Panc1 (cell line): ENCODE measurements at regions not wholly inside any gene's neighbourhood (a gene's known extent, or its start where the extent isn't known, plus 50 kb on each side); places are given as distances from the start of the nearest gene placed in this dataset.

Experiments
- TCF7L2 ChIP-seq: IDR thresholded peaks from 2 replicates; pipeline ENCODE4 v1.6.1; 2011; ENCODE audit warnings: mild to moderate bottlenecking, low read depth, low read length, inconsistent platforms
- TF ChIP-seq, protein P1 (sequence below): fragments of 450-650 bp; IDR thresholded peaks from 2 replicates; pipeline ENCODE4 v1.5.1; 2017; ENCODE audit warnings: mild to moderate bottlenecking
- TF ChIP-seq, protein P2 (sequence below), 2 experiments: IDR thresholded peaks; 2 replicates each; pipeline ENCODE4 v1.6.1; 2011 to 2012; ENCODE audit warnings: low read depth in 2 of 2, control low read depth in 1 of 2, low read length in 1 of 2, mild to moderate bottlenecking in 1 of 2, moderate library complexity in 1 of 2; ENCODE audit not compliant: insufficient read depth in 1 of 2

DNA sequence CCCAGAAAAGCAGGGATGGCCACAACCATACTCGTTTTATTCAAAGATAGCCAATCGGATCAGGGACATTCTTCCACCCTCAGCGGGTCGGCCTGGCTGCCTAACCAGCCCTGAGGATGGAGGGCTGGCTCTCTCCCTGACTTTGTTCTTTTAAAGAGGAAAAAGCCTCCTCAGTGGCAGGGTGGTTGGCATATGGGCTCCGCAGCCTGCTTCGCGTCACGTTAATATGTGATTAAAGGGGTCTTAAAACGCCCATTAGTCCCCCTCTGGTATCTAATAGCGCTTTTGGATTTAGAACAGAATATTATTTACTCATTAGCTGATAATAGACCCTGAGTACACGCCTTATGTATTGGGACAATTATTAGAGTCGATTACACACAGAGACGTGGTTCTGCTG, 199.4 kb downstream of the PHETA1 start:
- TF ChIP-seq, protein P1, sequence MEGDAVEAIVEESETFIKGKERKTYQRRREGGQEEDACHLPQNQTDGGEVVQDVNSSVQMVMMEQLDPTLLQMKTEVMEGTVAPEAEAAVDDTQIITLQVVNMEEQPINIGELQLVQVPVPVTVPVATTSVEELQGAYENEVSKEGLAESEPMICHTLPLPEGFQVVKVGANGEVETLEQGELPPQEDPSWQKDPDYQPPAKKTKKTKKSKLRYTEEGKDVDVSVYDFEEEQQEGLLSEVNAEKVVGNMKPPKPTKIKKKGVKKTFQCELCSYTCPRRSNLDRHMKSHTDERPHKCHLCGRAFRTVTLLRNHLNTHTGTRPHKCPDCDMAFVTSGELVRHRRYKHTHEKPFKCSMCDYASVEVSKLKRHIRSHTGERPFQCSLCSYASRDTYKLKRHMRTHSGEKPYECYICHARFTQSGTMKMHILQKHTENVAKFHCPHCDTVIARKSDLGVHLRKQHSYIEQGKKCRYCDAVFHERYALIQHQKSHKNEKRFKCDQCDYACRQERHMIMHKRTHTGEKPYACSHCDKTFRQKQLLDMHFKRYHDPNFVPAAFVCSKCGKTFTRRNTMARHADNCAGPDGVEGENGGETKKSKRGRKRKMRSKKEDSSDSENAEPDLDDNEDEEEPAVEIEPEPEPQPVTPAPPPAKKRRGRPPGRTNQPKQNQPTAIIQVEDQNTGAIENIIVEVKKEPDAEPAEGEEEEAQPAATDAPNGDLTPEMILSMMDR: no peak
- TF ChIP-seq, protein P2, sequence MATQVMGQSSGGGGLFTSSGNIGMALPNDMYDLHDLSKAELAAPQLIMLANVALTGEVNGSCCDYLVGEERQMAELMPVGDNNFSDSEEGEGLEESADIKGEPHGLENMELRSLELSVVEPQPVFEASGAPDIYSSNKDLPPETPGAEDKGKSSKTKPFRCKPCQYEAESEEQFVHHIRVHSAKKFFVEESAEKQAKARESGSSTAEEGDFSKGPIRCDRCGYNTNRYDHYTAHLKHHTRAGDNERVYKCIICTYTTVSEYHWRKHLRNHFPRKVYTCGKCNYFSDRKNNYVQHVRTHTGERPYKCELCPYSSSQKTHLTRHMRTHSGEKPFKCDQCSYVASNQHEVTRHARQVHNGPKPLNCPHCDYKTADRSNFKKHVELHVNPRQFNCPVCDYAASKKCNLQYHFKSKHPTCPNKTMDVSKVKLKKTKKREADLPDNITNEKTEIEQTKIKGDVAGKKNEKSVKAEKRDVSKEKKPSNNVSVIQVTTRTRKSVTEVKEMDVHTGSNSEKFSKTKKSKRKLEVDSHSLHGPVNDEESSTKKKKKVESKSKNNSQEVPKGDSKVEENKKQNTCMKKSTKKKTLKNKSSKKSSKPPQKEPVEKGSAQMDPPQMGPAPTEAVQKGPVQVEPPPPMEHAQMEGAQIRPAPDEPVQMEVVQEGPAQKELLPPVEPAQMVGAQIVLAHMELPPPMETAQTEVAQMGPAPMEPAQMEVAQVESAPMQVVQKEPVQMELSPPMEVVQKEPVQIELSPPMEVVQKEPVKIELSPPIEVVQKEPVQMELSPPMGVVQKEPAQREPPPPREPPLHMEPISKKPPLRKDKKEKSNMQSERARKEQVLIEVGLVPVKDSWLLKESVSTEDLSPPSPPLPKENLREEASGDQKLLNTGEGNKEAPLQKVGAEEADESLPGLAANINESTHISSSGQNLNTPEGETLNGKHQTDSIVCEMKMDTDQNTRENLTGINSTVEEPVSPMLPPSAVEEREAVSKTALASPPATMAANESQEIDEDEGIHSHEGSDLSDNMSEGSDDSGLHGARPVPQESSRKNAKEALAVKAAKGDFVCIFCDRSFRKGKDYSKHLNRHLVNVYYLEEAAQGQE (IDR thresholded peaks at IDR 0.05; ENCODE audit: insufficient read depth in 1 of 2, low read depth in 2 of 2, low read length in 1 of 2): no peak
- no peak for TF ChIP-seq TCF7L2
